WTC11 (cell line): ENCODE measurements at regions not wholly inside any gene's neighbourhood (a gene's known extent, or its start where the extent isn't known, plus 50 kb on each side); places are given as distances from the start of the nearest gene placed in this dataset.

ENCODE experiments used
- ATAC-seq: fragments of 200-7000 bp; cut with Tn5 transposase; 2 replicates; pipeline ENCODE4 v1.10.0; 2021; ENCODE audit warnings: mild to moderate bottlenecking, moderate library complexity
- CTCF ChIA-PET: fragments of 300-600 bp; sonication (Branson Sonifier 250); formaldehyde crosslinking; loops from one replicate; lab custom pipeline; 2021; ENCODE audit warnings: antibody characterized with exemption; lab: Charles Lee
- POLR2A ChIA-PET: fragments of 350-600 bp; sonication (Branson Sonifier 250); formaldehyde crosslinking; loops from one replicate; lab custom pipeline; 2021; ENCODE audit warnings: antibody characterized with exemption; lab: Charles Lee
- DNase-seq: peaks from one replicate; pipeline ENCODE4 v3.0.0; 2021; ENCODE audit warnings: low spot score
- H3K27ac Mint-ChIP-seq: 2 replicates; pipeline ENCODE4 v1.8.0; 2021; ENCODE audit warnings: mixed read lengths
- H3K27me3 Mint-ChIP-seq: 2 replicates; pipeline ENCODE4 v1.8.0; 2021; ENCODE audit warnings: low read depth, mild to moderate bottlenecking, moderate library complexity, mixed read lengths
- H3K36me3 Mint-ChIP-seq: 2 replicates; pipeline ENCODE4 v1.8.0; 2021; ENCODE audit warnings: mixed read lengths
- H3K4me1 Mint-ChIP-seq: 2 replicates; pipeline ENCODE4 v1.8.0; 2022; ENCODE audit warnings: mixed read lengths
- H3K4me3 Mint-ChIP-seq: 2 replicates; pipeline ENCODE4 v1.8.0; 2021; ENCODE audit warnings: mild to moderate bottlenecking, moderate library complexity, mixed read lengths
- H3K9me3 Mint-ChIP-seq: 2 replicates; pipeline ENCODE4 v1.8.0; 2021; ENCODE audit warnings: mixed read lengths
- ATF1 ChIP-seq: sonication (generic); formaldehyde crosslinking; IDR thresholded peaks from 2 replicates; pipeline ENCODE4 v1.8.1; 2023; ENCODE audit warnings: mild to moderate bottlenecking, moderate library complexity, missing genetic modification reagents
- E2F1 ChIP-seq: sonication (generic); formaldehyde crosslinking; IDR thresholded peaks from 2 replicates; pipeline ENCODE4 v1.8.0; 2022; ENCODE audit warnings: mild to moderate bottlenecking, missing genetic modification reagents
- ELF4 ChIP-seq: sonication (generic); formaldehyde crosslinking; IDR thresholded peaks from 2 replicates; pipeline ENCODE4 v1.8.1; 2022; ENCODE audit warnings: low read depth, mild to moderate bottlenecking, moderate library complexity, missing genetic modification reagents
- GRHL2 ChIP-seq: fragments of 250-450 bp; sonication (Bioruptor Pico); IDR thresholded peaks from 2 replicates; pipeline ENCODE4 v1.8.0; 2022; ENCODE audit warnings: mild to moderate bottlenecking, moderate library complexity; ENCODE audit not compliant: insufficient replicate concordance, severe bottlenecking
- JUN ChIP-seq: sonication (generic); formaldehyde crosslinking; IDR thresholded peaks from 2 replicates; pipeline ENCODE4 v1.8.0; 2023; ENCODE audit warnings: mild to moderate bottlenecking, missing genetic modification reagents
- NFE2L1 ChIP-seq: sonication (generic); formaldehyde crosslinking; IDR thresholded peaks from 2 replicates; pipeline ENCODE4 v1.8.1; 2023; ENCODE audit warnings: missing genetic modification reagents
- NR1H2 ChIP-seq: sonication (generic); formaldehyde crosslinking; IDR thresholded peaks from 2 replicates; pipeline ENCODE4 v1.9.0; 2021; ENCODE audit warnings: mild to moderate bottlenecking, moderate library complexity, missing genetic modification reagents
- NR2C2 ChIP-seq: sonication (generic); formaldehyde crosslinking; IDR thresholded peaks from 2 replicates; pipeline ENCODE4 v1.8.0; 2022; ENCODE audit warnings: mild to moderate bottlenecking, missing genetic modification reagents
- OVOL2 ChIP-seq: fragments of 250-450 bp; sonication (Bioruptor Pico); IDR thresholded peaks from 2 replicates; pipeline ENCODE4 v1.9.0; 2021; ENCODE audit warnings: mild to moderate bottlenecking, borderline replicate concordance
- PRRX2 ChIP-seq: fragments of 250-450 bp; sonication (Bioruptor Pico); IDR thresholded peaks from 2 replicates; pipeline ENCODE4 v1.8.0; 2021; ENCODE audit warnings: mild to moderate bottlenecking
- TEAD4 ChIP-seq: sonication (generic); formaldehyde crosslinking; IDR thresholded peaks from 2 replicates; pipeline ENCODE4 v1.8.0; 2022; ENCODE audit warnings: mild to moderate bottlenecking, missing genetic modification reagents
- ZBTB21 ChIP-seq: sonication (generic); formaldehyde crosslinking; IDR thresholded peaks from 2 replicates; pipeline ENCODE4 v1.8.1; 2023; ENCODE audit warnings: mild to moderate bottlenecking, missing genetic modification reagents, borderline replicate concordance
- ZSCAN18 ChIP-seq: fragments of 250-450 bp; sonication (Bioruptor Pico); IDR thresholded peaks from 2 replicates; pipeline ENCODE4 v2.1.2; 2022; ENCODE audit warnings: mild to moderate bottlenecking, moderate library complexity
- TF ChIP-seq, protein P1 (sequence below): sonication (generic); formaldehyde crosslinking; IDR thresholded peaks from 2 replicates; pipeline ENCODE4 v1.8.1; 2022; ENCODE audit warnings: mild to moderate bottlenecking, missing genetic modification reagents, moderate library complexity, borderline replicate concordance
- TF ChIP-seq, protein P2 (sequence below): sonication (generic); formaldehyde crosslinking; IDR thresholded peaks from 2 replicates; pipeline ENCODE4 v1.8.1; 2022; ENCODE audit warnings: missing genetic modification reagents, borderline replicate concordance
- TF ChIP-seq, protein P3 (sequence below): sonication (generic); formaldehyde crosslinking; IDR thresholded peaks from 2 replicates; pipeline ENCODE4 v1.8.1; 2023; ENCODE audit warnings: mild to moderate bottlenecking, missing genetic modification reagents
- TF ChIP-seq, protein P4 (sequence below): sonication (generic); formaldehyde crosslinking; IDR thresholded peaks from 2 replicates; pipeline ENCODE4 v1.8.1; 2023; ENCODE audit warnings: mild to moderate bottlenecking, missing genetic modification reagents, moderate library complexity

GRCh38 chr17:33508215-33508614, 215.1 kb upstream of the ASIC2 start (continued):
- no peak for TF ChIP-seq ZSCAN18 (CRISPR knock-in tag)
- no peak for TF ChIP-seq OVOL2 (CRISPR knock-in tag)
- no peak for TF ChIP-seq GRHL2 (CRISPR knock-in tag)
- TF ChIP-seq ATF1 (CRISPR knock-in tag) = no peak
- TF ChIP-seq NR2C2 (CRISPR knock-in tag) = no peak
- TF ChIP-seq E2F1 (CRISPR knock-in tag) = no peak
- TF ChIP-seq ELF4 (CRISPR knock-in tag) = no peak
- TF ChIP-seq, protein P1, sequence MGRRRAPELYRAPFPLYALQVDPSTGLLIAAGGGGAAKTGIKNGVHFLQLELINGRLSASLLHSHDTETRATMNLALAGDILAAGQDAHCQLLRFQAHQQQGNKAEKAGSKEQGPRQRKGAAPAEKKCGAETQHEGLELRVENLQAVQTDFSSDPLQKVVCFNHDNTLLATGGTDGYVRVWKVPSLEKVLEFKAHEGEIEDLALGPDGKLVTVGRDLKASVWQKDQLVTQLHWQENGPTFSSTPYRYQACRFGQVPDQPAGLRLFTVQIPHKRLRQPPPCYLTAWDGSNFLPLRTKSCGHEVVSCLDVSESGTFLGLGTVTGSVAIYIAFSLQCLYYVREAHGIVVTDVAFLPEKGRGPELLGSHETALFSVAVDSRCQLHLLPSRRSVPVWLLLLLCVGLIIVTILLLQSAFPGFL = no peak

DNA sequence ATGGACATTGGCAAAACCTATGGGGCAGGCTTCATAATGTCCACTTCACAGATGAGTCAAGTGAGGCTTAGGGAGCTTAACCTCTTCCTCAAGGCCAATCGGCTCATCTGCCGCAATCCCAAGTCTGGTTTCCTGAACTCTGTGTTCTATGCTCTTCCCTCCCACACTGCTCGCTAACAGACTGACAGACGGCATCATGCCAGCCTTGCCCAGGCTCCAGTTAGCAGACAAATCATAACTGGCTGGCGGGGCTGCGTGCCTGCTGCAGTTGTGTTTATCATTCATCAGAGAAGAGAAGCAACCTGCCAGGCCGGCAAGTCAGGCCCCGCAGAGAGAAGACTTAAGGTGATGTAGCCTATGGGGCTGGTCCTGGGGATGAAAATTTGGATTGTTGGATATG, 216.2 kb upstream of the ASIC2 start:
- TF ChIP-seq, protein P2, sequence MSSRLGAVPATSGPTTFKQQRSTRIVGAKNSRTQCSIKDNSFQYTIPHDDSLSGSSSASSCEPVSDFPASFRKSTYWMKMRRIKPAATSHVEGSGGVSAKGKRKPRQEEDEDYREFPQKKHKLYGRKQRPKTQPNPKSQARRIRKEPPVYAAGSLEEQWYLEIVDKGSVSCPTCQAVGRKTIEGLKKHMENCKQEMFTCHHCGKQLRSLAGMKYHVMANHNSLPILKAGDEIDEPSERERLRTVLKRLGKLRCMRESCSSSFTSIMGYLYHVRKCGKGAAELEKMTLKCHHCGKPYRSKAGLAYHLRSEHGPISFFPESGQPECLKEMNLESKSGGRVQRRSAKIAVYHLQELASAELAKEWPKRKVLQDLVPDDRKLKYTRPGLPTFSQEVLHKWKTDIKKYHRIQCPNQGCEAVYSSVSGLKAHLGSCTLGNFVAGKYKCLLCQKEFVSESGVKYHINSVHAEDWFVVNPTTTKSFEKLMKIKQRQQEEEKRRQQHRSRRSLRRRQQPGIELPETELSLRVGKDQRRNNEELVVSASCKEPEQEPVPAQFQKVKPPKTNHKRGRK (CRISPR knock-in tag) = no peak
- no peak for TF ChIP-seq NR1H2 (CRISPR knock-in tag)
- TF ChIP-seq, protein P3, sequence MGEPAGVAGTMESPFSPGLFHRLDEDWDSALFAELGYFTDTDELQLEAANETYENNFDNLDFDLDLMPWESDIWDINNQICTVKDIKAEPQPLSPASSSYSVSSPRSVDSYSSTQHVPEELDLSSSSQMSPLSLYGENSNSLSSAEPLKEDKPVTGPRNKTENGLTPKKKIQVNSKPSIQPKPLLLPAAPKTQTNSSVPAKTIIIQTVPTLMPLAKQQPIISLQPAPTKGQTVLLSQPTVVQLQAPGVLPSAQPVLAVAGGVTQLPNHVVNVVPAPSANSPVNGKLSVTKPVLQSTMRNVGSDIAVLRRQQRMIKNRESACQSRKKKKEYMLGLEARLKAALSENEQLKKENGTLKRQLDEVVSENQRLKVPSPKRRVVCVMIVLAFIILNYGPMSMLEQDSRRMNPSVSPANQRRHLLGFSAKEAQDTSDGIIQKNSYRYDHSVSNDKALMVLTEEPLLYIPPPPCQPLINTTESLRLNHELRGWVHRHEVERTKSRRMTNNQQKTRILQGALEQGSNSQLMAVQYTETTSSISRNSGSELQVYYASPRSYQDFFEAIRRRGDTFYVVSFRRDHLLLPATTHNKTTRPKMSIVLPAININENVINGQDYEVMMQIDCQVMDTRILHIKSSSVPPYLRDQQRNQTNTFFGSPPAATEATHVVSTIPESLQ (CRISPR knock-in tag) = no peak
- TF ChIP-seq TEAD4 (CRISPR knock-in tag) = no peak
- TF ChIP-seq ZBTB21 (CRISPR knock-in tag) = no peak
- TF ChIP-seq JUN (CRISPR knock-in tag) = no peak
- no peak for TF ChIP-seq NFE2L1
- no peak for TF ChIP-seq PRRX2
- TF ChIP-seq, protein P4, sequence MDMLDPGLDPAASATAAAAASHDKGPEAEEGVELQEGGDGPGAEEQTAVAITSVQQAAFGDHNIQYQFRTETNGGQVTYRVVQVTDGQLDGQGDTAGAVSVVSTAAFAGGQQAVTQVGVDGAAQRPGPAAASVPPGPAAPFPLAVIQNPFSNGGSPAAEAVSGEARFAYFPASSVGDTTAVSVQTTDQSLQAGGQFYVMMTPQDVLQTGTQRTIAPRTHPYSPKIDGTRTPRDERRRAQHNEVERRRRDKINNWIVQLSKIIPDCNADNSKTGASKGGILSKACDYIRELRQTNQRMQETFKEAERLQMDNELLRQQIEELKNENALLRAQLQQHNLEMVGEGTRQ (CRISPR knock-in tag) = no peak
- TF ChIP-seq, all 79 proteins: peak for 0
- H3K36me3 Mint-ChIP-seq = no peaks in the 10 kb centered on the region
- POLR2A ChIA-PET = no interaction called here
- CTCF ChIA-PET = no interaction called here
- H3K27me3 Mint-ChIP-seq = peaks cover 6% of the 10 kb centered on the region
- H3K4me3 Mint-ChIP-seq = no peak overlapping the region
- ATAC-seq (no peak), DNase-seq (no peak)
- H3K9me3 Mint-ChIP-seq = 0 out of 2 replicates have a peak, but pooled peaks cover 5% of the 10 kb centered on the region
- H3K27ac Mint-ChIP-seq = no peak overlapping the region
- peaks cover 10% of the 10 kb centered on the region for H3K4me1 Mint-ChIP-seq
